Hepatocyte (in vitro differentiated cells): ENCODE measurements at regions not wholly inside any gene's neighbourhood (a gene's known extent, or its start where the extent isn't known, plus 50 kb on each side); places are given as distances from the start of the nearest gene placed in this dataset.

Experiments
- DNase-seq: peaks from one replicate; pipeline ENCODE4 v3.0.0-alpha.2; 2016; ENCODE audit warnings: low spot score
- H2AFZ ChIP-seq: fragments of 200-600 bp; sonication (generic); 2 replicates; pipeline ENCODE4 v1.6.0; 2016; ENCODE audit warnings: antibody characterized with exemption, mild to moderate bottlenecking
- H3K27ac ChIP-seq: fragments of 200-600 bp; sonication (generic); 2 replicates; pipeline ENCODE4 v1.5.1; 2016; ENCODE audit warnings: mild to moderate bottlenecking
- H3K27me3 ChIP-seq: fragments of 200-600 bp; sonication (generic); 2 replicates; pipeline ENCODE4 v1.6.1; 2016
- H3K36me3 ChIP-seq: fragments of 200-600 bp; sonication (generic); replicated peaks from 2 replicates; pipeline ENCODE4 v1.5.1; 2016; ENCODE audit warnings: low read depth; ENCODE audit not compliant: insufficient read depth
- H3K4me1 ChIP-seq: fragments of 200-600 bp; sonication (generic); 2 replicates; pipeline ENCODE4 v1.5.1; 2016; ENCODE audit warnings: mild to moderate bottlenecking, moderate library complexity; ENCODE audit not compliant: insufficient read depth
- H3K4me2 ChIP-seq: fragments of 200-600 bp; sonication (generic); 2 replicates; pipeline ENCODE4 v1.6.0; 2016
- H3K4me3 ChIP-seq: fragments of 200-600 bp; sonication (generic); 2 replicates; pipeline ENCODE4 v1.5.1; 2016; ENCODE audit warnings: mild to moderate bottlenecking
- H3K79me2 ChIP-seq: fragments of 200-600 bp; sonication (generic); 2 replicates; pipeline ENCODE4 v1.6.0; 2017; ENCODE audit warnings: mild to moderate bottlenecking
- H3K9me2 ChIP-seq: fragments of 200-600 bp; sonication (generic); replicated peaks from 2 replicates; pipeline ENCODE4 v1.6.0; 2017; ENCODE audit warnings: mild to moderate bottlenecking; ENCODE audit not compliant: insufficient read depth
- H3K9me3 ChIP-seq: fragments of 200-600 bp; sonication (generic); 2 replicates; pipeline ENCODE4 v1.5.1; 2016; ENCODE audit warnings: low read depth, mild to moderate bottlenecking
- H4K20me1 ChIP-seq: fragments of 200-600 bp; sonication (generic); 2 replicates; pipeline ENCODE4 v1.6.0; 2016; ENCODE audit warnings: mild to moderate bottlenecking; ENCODE audit not compliant: insufficient read depth, poor library complexity, severe bottlenecking
- EZH2 ChIP-seq: fragments of 200-600 bp; sonication (generic); IDR thresholded peaks from 2 replicates; pipeline ENCODE4 v1.6.1; 2016; ENCODE audit warnings: antibody characterized with exemption, mild to moderate bottlenecking, borderline replicate concordance
- EZH2phosphoT487 ChIP-seq: fragments of 200-600 bp; sonication (generic); IDR thresholded peaks from one replicate; pipeline ENCODE4 v1.6.1; 2018; ENCODE audit warnings: antibody characterized with exemption, mild to moderate bottlenecking, low read depth, moderate library complexity; ENCODE audit not compliant: unreplicated experiment, severe bottlenecking
- WGBS: methylation state at CpG from one replicate; pipeline ENCODE4 v1.1.6; 2016; ENCODE audit warnings: low lambda C conversion rate; ENCODE audit errors: missing lambda C conversion rate; 5-methylcytosine and 5-hydroxymethylcytosine counted together
- TF ChIP-seq, protein P1 (sequence below): fragments of 200-600 bp; sonication (generic); IDR thresholded peaks from 2 replicates; pipeline ENCODE4 v1.5.1; 2016; ENCODE audit warnings: antibody characterized with exemption, mild to moderate bottlenecking; ENCODE audit not compliant: poor library complexity

- Histone ChIP-seq H3K36me3 (no peaks in the 10 kb centered on the region), H3K4me2 (no peak overlapping the region), H3K79me2 (no peaks in the 10 kb centered on the region), H3K9me2 (no peaks in the 10 kb centered on the region), H4K20me1 (no peaks in the 10 kb centered on the region), H3K27me3 (no peaks in the 10 kb centered on the region), H3K4me3 (no peak overlapping the region), H3K27ac (no peak overlapping the region), H3K4me1 (no peaks in the 10 kb centered on the region), H3K9me3 (no peaks in the 10 kb centered on the region), H2AFZ (no peak overlapping the region)
- TF ChIP-seq, protein P1, sequence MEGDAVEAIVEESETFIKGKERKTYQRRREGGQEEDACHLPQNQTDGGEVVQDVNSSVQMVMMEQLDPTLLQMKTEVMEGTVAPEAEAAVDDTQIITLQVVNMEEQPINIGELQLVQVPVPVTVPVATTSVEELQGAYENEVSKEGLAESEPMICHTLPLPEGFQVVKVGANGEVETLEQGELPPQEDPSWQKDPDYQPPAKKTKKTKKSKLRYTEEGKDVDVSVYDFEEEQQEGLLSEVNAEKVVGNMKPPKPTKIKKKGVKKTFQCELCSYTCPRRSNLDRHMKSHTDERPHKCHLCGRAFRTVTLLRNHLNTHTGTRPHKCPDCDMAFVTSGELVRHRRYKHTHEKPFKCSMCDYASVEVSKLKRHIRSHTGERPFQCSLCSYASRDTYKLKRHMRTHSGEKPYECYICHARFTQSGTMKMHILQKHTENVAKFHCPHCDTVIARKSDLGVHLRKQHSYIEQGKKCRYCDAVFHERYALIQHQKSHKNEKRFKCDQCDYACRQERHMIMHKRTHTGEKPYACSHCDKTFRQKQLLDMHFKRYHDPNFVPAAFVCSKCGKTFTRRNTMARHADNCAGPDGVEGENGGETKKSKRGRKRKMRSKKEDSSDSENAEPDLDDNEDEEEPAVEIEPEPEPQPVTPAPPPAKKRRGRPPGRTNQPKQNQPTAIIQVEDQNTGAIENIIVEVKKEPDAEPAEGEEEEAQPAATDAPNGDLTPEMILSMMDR: no peak
- TF ChIP-seq EZH2phosphoT487: no peak
- 84% methylated on average over 2 of the region's 2 CpGs for WGBS
- DNase-seq: no peak
Observed at GRCh38 chr3:83122774-83123350, 1361.4 kb upstream of the GBE1 start.

- Histone ChIP-seq H3K36me3 (no peaks in the 10 kb centered on the region), H3K4me3 (no peak overlapping the region), H3K4me1 (no peaks in the 10 kb centered on the region), H3K27ac (no peak overlapping the region), H2AFZ (no peak overlapping the region), H3K27me3 (no peaks in the 10 kb centered on the region), H3K79me2 (no peaks in the 10 kb centered on the region), H3K4me2 (no peak overlapping the region), H3K9me2 (no peaks in the 10 kb centered on the region), H3K9me3 (no peaks in the 10 kb centered on the region), H4K20me1 (no peaks in the 10 kb centered on the region)
- DNase-seq: no peak
- 71% methylated on average over 4 of the region's 4 CpGs for WGBS
- TF ChIP-seq EZH2 (no peak), EZH2phosphoT487 (no peak)
- TF ChIP-seq, protein P1: no peak
Observed at GRCh38 chr3:83093222-83093572, 1331.8 kb upstream of the GBE1 start.

DNA sequence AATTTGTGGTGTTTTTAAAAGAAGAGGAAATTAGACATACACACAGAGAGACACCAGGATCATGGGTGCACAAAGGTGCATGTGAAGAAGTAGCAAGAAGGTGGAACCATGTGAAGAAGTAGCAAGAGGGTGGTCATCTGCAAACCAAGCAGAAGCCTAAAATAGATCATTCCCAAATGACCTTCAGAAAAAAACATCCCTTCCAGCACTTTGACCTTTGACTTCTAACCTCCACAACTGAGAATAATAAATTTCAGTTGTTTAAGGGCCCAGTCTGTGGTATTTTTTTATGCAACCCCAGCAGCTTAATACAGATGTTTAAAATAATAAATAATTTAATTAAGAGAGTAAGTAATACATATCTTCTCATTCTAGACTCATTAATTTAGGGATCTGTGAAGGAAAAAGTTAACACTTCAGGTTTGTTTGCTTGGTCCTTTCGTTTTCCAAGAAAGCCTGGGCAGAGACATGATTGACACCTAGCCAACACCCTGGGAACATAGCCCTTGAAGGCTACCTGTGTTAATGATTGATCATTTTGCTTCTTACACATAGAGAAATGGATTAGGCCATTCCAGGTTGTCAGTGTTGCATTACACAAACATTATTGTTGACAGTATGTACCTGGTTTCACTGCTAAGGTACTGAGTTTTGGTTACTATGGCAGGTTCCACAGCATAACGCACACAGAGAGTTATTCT lies 1331.2 kb upstream of the GBE1 start:
- Histone ChIP-seq H3K4me1 (no peaks in the 10 kb centered on the region), H3K4me3 (no peak overlapping the region), H3K36me3 (no peaks in the 10 kb centered on the region), H3K27me3 (no peaks in the 10 kb centered on the region), H3K4me2 (no peak overlapping the region), H3K9me2 (no peaks in the 10 kb centered on the region), H4K20me1 (no peaks in the 10 kb centered on the region), H3K79me2 (no peaks in the 10 kb centered on the region), H3K9me3 (no peaks in the 10 kb centered on the region), H2AFZ (no peak overlapping the region), H3K27ac (no peak overlapping the region)
- WGBS: 53% methylated on average over 2 of the region's 2 CpGs
- TF ChIP-seq, protein P1: no peak
- TF ChIP-seq EZH2 (no peak), EZH2phosphoT487 (no peak)
- peak; percentile 45 for DNase-seq

DNA sequence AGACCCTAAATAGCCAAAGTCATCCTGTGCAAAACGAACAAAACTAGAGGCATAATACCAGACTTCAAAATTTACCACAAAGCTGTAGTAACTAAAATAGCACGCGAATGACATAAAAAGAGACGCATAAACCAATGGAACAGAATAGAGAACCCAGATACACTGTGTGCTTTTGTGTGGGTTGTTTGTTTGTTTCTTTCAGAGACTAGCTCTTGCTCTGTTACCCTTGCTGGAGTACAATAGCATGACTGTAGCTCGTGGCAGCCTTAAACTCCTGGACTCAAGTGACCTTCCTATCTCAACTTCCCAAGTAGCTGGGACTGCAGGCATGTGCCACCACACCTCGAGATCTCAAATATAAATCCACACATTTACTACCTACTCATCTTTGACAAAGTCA lies 1314.6 kb upstream of the GBE1 start:
- H3K4me3 ChIP-seq: no peak overlapping the region
- H3K79me2 ChIP-seq: no peaks in the 10 kb centered on the region
- no peaks in the 10 kb centered on the region for H3K36me3 ChIP-seq
- DNase-seq: no peak
- no peak overlapping the region for H3K4me2 ChIP-seq
- TF ChIP-seq, protein P1: no peak
- TF ChIP-seq EZH2: no peak
- H3K9me3 ChIP-seq: no peaks in the 10 kb centered on the region
- H2AFZ ChIP-seq: no peak overlapping the region
- H4K20me1 ChIP-seq: no peaks in the 10 kb centered on the region
- WGBS: 86% methylated on average over 6 of the region's 6 CpGs
- no peaks in the 10 kb centered on the region for H3K9me2 ChIP-seq
- H3K27me3 ChIP-seq: no peaks in the 10 kb centered on the region
- H3K27ac ChIP-seq: no peak overlapping the region
- H3K4me1 ChIP-seq: no peaks in the 10 kb centered on the region
